ENCODE measurements at regions not wholly inside any gene's neighbourhood (a gene's known extent, or its start where the extent isn't known, plus 50 kb on each side); places are given as distances from the start of the nearest gene placed in this dataset.

- no peak for DNase-seq
These were observed 52.7 kb upstream of the PELI1 start for GRCh38 chr2:64196963-64197362.

GRCh38 chr2:64201151-64201550, 56.9 kb upstream of the PELI1 start:
- peak; percentile 73 for DNase-seq

- peak; percentile 82 for DNase-seq
These were observed 58.1 kb upstream of the PELI1 start for GRCh38 chr2:64202206-64202845.

- DNase-seq = no peak
These were observed 59.1 kb upstream of the PELI1 start for GRCh38 chr2:64203131-64203857.

- no peak for DNase-seq
These were observed 59.8 kb upstream of the PELI1 start for GRCh38 chr2:64203858-64204632.

- DNase-seq = no peak
These were observed 60.5 kb upstream of the PELI1 start for GRCh38 chr2:64204703-64205102.

- DNase-seq = no peak
These were observed 61.2 kb upstream of the PELI1 start for GRCh38 chr2:64205415-64205814.

- no peak for DNase-seq
These were observed 63.4 kb upstream of the PELI1 start for GRCh38 chr2:64207573-64207972.

- DNase-seq = no peak
These were observed 66.6 kb upstream of the PELI1 start for GRCh38 chr2:64210816-64211215.

- no peak for DNase-seq
These were observed 67.2 kb upstream of the PELI1 start for GRCh38 chr2:64211276-64211921.

- DNase-seq = no peak
These were observed 68.1 kb upstream of the PELI1 start for GRCh38 chr2:64212346-64212745.

GRCh38 chr2:64212801-64213321, 68.6 kb upstream of the PELI1 start:
- no peak for DNase-seq

- no peak for DNase-seq
These were observed 69.5 kb upstream of the PELI1 start for GRCh38 chr2:64213532-64214275.

- DNase-seq = no peak
These were observed 70.3 kb upstream of the PELI1 start for GRCh38 chr2:64214281-64215115.

GRCh38 chr2:64217198-64217869, 73.1 kb upstream of the PELI1 start:
- DNase-seq = no peak

GRCh38 chr2:64218137-64218802, 74.0 kb upstream of the PELI1 start:
- DNase-seq = no peak

GRCh38 chr2:64219149-64219548, 74.9 kb upstream of the PELI1 start:
- DNase-seq = no peak

- DNase-seq = no peak
These were observed 76.0 kb upstream of the PELI1 start for GRCh38 chr2:64220265-64220664.

- peak; percentile 68 for DNase-seq
These were observed 76.8 kb upstream of the PELI1 start for GRCh38 chr2:64220894-64221617.
